Naive B cell (primary cell): ENCODE measurements at regions not wholly inside any gene's neighbourhood (a gene's known extent, or its start where the extent isn't known, plus 50 kb on each side); places are given as distances from the start of the nearest gene placed in this dataset.
"Not testable (repeated sequence)": the region's sequence is repeated elsewhere in the genome, so short reads cannot be mapped to it uniquely, and the experiment has no call there.

Experiments
- ATAC-seq, 2 donors: fragments of 150-1000 bp; cut with Tn5 transposase; 2 replicates each; pipeline ENCODE4 v1.10.0; 2021; ENCODE audit warnings: low read depth in 2 of 2, mild to moderate bottlenecking in 2 of 2, moderate library complexity in 2 of 2
- DNase-seq: peaks from one replicate; pipeline ENCODE4 v3.0.0; 2022
- H3K27ac Mint-ChIP-seq, 6 donors: one replicate each; pipeline ENCODE4 v1.8.0; 2020 to 2022; ENCODE audit warnings: mild to moderate bottlenecking in 6 of 6, mixed read lengths in 6 of 6, moderate library complexity in 5 of 6, inconsistent platforms in 2 of 6
- H3K27me3 Mint-ChIP-seq, 3 donors: one replicate each; pipeline ENCODE4 v1.8.0; 2021 to 2022; ENCODE audit warnings: mixed read lengths in 3 of 3, mild to moderate bottlenecking in 1 of 3
- H3K36me3 Mint-ChIP-seq, 2 donors: one replicate each; pipeline ENCODE4 v1.8.0; 2020 to 2022; ENCODE audit warnings: mixed read lengths in 2 of 2, inconsistent platforms in 1 of 2, mild to moderate bottlenecking in 1 of 2
- H3K4me1 Mint-ChIP-seq, 3 donors: one replicate each; pipeline ENCODE4 v1.8.0; 2020 to 2022; ENCODE audit warnings: mixed read lengths in 3 of 3, inconsistent platforms in 1 of 3, mild to moderate bottlenecking in 1 of 3, moderate library complexity in 1 of 3
- H3K4me3 Mint-ChIP-seq, 8 donors: one replicate each; pipeline ENCODE4 v1.8.0; 2020 to 2022; ENCODE audit warnings: mild to moderate bottlenecking in 8 of 8, mixed read lengths in 8 of 8, moderate library complexity in 8 of 8, inconsistent platforms in 2 of 8
- H3K9me3 Mint-ChIP-seq, 7 donors: one replicate each; pipeline ENCODE4 v1.8.0; 2020 to 2022; ENCODE audit warnings: mixed read lengths in 7 of 7, mild to moderate bottlenecking in 5 of 7, inconsistent platforms in 2 of 7, moderate library complexity in 1 of 7

DNA sequence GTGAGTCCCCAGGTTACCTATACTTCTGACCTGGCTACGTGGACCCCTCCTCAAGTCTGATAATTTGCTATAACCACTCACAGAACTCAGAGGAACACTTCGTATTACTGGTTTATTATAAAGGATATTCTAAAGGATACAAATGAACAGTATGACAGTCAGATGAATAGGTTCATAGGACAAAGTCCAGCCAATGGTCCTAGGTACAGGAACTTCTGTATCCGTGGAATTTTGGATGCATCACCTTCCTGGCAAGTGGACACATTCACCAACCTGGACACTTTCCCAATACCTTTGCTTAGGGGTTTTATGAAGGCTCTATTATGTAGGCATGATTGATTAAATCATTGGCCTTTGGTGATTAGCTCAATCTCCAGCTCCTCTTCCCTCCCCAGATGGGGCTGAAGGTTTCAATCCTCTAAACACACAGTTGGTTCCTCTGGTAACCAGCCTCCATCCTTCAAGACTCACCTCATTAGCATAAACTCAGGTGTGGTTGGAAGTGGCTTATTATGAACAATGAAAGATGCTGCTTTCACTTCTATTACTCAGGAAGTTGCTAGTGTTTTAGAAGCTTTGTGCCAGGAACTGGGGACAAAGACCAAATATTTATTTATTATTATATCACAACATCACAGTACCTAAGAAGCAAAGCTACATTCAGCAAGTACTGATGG is 149.6 kb upstream of the ELL2 start:
- no peaks in the 10 kb centered on the region for H3K36me3 Mint-ChIP-seq
- peaks cover 0 to 3% (median 0%) of the 10 kb centered on the region in 7 donors for H3K9me3 Mint-ChIP-seq
- no peaks in the 10 kb centered on the region for H3K4me1 Mint-ChIP-seq
- no peak overlapping the region for H3K4me3 Mint-ChIP-seq
- ATAC-seq (no peak), DNase-seq (no peak)
- H3K27me3 Mint-ChIP-seq = no peaks in the 10 kb centered on the region
- H3K27ac Mint-ChIP-seq = no peak overlapping the region

DNA sequence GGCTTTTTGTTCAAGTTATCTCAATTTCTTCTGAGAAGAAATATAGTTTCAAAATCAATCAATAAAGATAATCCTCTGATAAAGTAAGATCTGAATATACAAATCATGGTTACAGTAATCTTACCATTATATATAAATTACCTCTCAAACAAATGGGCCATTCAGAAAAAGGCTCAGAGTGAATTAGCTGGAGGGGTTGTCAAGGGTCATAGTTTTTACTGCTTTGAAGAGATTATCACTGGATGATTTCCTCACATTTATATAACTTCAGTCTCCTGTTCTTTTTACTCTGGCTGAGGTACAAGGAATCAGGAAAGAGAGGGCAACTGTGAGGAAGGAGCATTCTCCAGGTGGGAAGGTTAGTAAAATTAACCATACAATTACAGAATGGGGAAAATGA is 148.6 kb upstream of the ELL2 start:
- H3K4me1 Mint-ChIP-seq = no peaks in the 10 kb centered on the region
- peaks cover 0 to 9% (median 0%) of the 10 kb centered on the region in 7 donors for H3K9me3 Mint-ChIP-seq
- no peak overlapping the region for H3K4me3 Mint-ChIP-seq
- H3K27me3 Mint-ChIP-seq = no peaks in the 10 kb centered on the region
- no peak overlapping the region for H3K27ac Mint-ChIP-seq
- DNase-seq (no peak), ATAC-seq (no peak)
- no peaks in the 10 kb centered on the region for H3K36me3 Mint-ChIP-seq

DNA sequence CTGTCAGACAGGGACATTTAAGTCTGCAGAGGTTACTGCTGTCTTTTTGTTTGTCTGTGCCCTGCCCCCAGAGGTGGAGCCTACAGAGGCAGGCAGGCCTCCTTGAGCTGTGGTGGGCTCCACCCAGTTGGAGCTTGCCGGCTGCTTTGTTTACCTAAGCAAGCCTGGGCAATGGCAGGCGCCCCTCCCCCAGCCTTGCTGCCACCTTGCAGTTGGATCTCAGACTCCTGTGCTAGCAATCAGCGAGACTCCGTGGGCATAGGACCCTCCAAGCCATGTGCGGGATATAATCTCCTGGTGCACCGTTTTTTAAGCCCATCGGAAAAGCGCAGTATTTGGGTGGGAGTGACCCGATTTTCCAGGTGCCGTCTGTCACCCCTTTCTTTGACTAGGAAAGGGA is 147.0 kb upstream of the ELL2 start:
- not testable (repeated sequence) for H3K27me3 Mint-ChIP-seq, DNase-seq, H3K4me1 Mint-ChIP-seq, ATAC-seq, H3K36me3 Mint-ChIP-seq, H3K27ac Mint-ChIP-seq, H3K4me3 Mint-ChIP-seq
- H3K9me3 Mint-ChIP-seq = peaks cover 0 to 13% (median 0%) of the 10 kb centered on the region in 7 donors

DNA sequence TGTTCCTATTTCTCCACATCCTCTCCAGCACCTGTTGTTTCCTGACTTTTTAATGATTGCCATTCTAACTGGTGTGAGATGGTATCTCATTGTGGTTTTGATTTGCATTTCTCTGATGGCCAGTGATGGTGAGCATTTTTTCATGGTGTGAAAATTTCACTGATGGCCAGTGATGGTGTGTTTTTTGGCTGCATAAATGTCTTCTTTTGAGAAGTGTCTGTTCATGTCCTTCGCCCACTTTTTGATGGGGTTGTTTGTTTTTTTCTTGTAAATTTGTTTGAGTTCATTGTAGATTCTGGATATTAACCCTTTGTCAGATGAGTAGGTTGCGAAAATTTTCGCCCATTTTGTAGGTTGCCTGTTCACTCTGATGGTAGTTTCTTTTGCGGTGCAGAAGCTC is 142.2 kb upstream of the ELL2 start:
- peaks cover 0 to 12% (median 9%) of the 10 kb centered on the region in 7 donors for H3K9me3 Mint-ChIP-seq
- H3K27me3 Mint-ChIP-seq = peaks cover 0 to 18% (median 0%) of the 10 kb centered on the region in 3 donors
- H3K4me3 Mint-ChIP-seq, H3K4me1 Mint-ChIP-seq, H3K36me3 Mint-ChIP-seq, ATAC-seq, DNase-seq, H3K27ac Mint-ChIP-seq: not testable (repeated sequence)

DNA sequence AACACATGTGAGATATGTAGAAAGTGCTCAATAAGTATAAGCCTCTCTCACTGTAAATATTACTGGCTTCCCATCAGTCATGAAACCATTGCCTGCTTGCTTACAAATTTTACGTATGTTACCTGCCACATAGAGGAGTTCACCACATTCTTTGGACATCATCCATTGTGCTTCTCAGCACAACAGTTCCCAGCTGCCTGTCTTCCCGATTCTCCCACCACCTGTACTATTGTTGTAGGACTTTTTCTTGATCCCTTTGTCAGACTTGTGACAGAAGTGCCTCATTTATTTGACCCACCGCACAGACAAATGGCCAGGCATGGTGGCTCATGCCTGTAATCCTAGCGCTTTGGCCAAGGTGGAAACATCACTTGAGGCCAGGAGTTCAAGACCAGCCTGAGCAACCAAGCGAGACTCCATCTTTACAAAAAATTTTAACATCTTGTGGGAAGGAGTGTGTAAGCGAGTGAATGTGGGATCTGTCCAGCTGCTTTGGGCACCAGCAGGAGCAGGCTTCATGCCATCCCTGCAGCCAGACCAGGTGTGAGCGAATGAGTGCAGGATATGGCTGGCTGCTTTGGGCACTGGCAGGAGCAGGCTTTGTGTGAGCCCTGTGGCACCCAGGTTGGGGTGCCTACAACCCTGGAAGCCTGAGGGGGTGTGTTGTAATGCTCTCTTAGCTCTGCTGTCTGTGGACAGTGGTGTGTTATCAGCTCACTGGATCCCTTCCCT is 139.9 kb upstream of the ELL2 start:
- no peak for ATAC-seq

DNA sequence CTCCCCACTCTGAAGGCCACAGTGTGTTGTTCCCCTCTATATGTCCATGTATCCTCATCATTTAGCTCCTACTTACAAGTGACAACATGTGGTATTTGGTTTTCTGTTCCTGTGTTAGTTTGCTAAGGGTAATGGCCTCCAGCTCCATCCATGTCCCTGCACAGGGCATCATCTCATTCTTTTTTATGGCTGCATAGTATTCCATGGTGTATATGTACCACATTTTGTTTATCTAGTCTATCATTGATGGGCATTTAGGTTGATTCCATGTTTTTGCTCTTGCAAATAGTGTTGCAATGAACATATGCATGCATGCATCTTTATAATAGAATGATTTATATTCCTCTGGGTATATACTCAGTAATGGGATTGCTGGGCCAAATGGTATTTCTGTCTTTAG is 135.8 kb upstream of the ELL2 start:
- H3K27ac Mint-ChIP-seq, H3K4me3 Mint-ChIP-seq, H3K4me1 Mint-ChIP-seq, DNase-seq, H3K36me3 Mint-ChIP-seq, ATAC-seq: not testable (repeated sequence)
- Mint-ChIP-seq H3K9me3 (peaks cover 0 to 19% (median 5%) of the 10 kb centered on the region in 7 donors), H3K27me3 (peaks cover 0 to 20% (median 0%) of the 10 kb centered on the region in 3 donors)

More for the DNA sequence above, 139.9 kb upstream of the ELL2 start:
- no peak overlapping the region for H3K27ac Mint-ChIP-seq
- no peaks in the 10 kb centered on the region for H3K36me3 Mint-ChIP-seq
- H3K27me3 Mint-ChIP-seq = peaks cover 0 to 22% (median 0%) of the 10 kb centered on the region in 3 donors
- DNase-seq = no peak
- no peak overlapping the region for H3K4me3 Mint-ChIP-seq
- peaks cover 0 to 22% (median 11%) of the 10 kb centered on the region in 7 donors for H3K9me3 Mint-ChIP-seq
- H3K4me1 Mint-ChIP-seq = no peaks in the 10 kb centered on the region

DNA sequence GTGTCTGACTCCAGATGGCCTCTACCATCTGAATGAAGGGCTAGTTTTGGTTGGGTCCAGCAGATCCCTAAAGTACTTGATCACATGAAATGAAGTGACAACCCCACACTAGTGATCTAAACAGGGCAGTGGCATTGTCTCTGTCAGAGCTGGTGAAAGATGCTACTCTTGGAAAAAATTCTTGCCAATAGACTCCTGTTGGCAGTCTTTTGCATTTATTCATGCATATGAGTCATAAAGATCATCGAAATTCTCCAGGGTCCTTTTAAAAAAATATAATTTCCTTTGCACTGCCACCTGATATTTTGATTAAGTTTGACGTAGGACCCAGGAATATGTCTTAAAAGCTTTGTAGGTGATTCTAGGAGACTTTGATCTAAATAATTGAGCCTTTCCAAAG is 135.1 kb upstream of the ELL2 start:
- ATAC-seq = no peak
- Mint-ChIP-seq H3K36me3 (no peaks in the 10 kb centered on the region), H3K9me3 (peaks cover 0 to 14% (median 5%) of the 10 kb centered on the region in 7 donors), H3K4me1 (no peaks in the 10 kb centered on the region), H3K27me3 (peaks cover 0 to 12% (median 0%) of the 10 kb centered on the region in 3 donors), H3K4me3 (no peak overlapping the region), H3K27ac (no peak overlapping the region)
- no peak for DNase-seq

DNA sequence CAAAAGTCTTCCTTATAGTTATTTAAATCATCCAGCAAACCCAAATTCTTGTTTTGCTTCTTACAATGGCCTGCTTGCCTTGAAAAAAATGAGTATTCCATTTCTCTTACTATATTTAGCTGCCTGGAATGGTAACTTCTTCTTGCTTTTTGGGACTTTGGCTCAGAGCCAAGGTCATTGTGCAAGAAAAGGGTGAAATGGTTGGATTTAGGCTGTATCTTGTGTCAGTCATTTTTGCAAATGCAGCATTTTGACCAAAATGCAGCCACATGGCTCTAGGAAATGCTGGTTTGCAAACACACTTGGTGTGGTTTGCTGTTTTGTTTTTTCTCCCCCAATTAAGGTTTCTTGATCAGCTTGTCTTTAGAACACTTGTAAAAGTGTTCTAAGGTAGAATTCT is 133.3 kb upstream of the ELL2 start:
- Mint-ChIP-seq H3K36me3 (no peaks in the 10 kb centered on the region), H3K4me3 (no peak overlapping the region), H3K27ac (no peak overlapping the region), H3K9me3 (peaks cover 0 to 11% (median 5%) of the 10 kb centered on the region in 7 donors), H3K27me3 (peaks cover 0 to 9% (median 0%) of the 10 kb centered on the region in 3 donors), H3K4me1 (peaks cover 4 to 7% (median 5%) of the 10 kb centered on the region in 3 donors)
- ATAC-seq (no peak), DNase-seq (no peak)

DNA sequence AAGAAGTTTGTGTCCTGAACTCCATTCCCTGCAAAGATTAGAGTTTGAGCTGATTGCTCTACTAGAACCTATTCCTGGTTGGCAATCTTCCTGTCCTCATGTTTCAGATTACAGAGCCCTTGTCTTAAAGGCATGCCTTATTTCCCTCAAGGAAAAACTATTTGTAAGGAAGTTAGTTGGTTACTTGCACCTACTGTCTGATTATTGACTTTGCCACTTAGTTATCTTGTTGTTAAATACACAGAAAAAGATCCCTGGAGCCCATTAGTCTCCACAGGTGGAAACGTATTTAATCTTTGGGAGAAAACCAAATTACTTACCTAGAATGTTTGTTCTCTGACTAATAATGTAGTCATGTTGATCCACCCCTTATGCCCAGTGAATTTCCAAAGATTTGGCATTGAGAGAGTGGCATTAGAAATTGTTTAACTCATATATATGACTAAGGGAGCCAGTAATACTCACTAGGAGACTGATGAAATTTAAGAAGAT is 132.3 kb upstream of the ELL2 start:
- Mint-ChIP-seq H3K36me3 (no peaks in the 10 kb centered on the region), H3K4me1 (peaks cover 4 to 7% (median 5%) of the 10 kb centered on the region in 3 donors), H3K27ac (no peak overlapping the region), H3K9me3 (peaks cover 0 to 11% (median 3%) of the 10 kb centered on the region in 7 donors), H3K27me3 (peaks cover 0 to 6% (median 0%) of the 10 kb centered on the region in 3 donors), H3K4me3 (no peak overlapping the region)
- DNase-seq (no peak), ATAC-seq (no peak)

DNA sequence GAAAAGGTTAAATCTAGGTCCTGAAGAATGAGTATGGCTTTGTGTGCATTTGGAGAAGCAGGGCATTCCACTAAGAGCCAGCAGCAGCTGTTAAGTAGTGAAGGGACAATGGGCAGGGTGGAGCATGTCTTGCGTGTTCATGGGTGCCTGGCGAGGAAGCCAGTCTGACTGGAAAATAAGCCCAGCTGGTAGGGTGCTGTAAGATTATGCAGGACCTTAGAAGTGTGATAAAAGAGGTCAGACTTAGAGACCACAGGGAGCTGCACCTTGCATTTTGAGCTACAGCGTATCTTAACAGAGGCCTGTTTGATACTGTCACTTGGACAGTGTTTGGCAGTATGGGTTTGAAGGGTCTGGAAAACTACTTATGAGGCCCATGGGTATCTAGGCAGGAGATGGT is 131.7 kb upstream of the ELL2 start:
- Mint-ChIP-seq H3K4me3 (no peak overlapping the region), H3K4me1 (peaks cover 4 to 7% (median 5%) of the 10 kb centered on the region in 3 donors), H3K27me3 (peaks cover 0 to under 1% (median 0%) of the 10 kb centered on the region in 3 donors), H3K9me3 (peaks cover 0 to 11% (median 3%) of the 10 kb centered on the region in 7 donors), H3K36me3 (no peaks in the 10 kb centered on the region), H3K27ac (no peak overlapping the region)
- no peak for DNase-seq
- ATAC-seq = no peak

DNA sequence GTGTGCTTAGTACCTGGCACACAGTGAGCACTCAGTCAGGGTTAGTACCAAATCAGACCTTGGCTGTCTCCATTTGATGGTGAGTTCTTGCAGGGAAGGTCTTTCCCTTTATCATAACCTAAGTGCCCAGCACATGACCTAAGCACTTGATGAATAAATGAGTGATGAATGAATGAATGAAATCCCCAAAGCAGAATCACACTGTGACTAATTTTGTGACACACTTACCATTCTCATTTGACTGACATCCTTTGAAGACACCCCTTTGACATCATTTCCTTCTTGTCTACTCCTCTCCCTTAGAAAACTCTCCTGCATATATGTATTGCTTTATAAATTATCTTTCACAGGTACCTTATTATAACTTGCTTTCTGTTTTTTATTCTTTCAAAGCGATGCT is 130.2 kb upstream of the ELL2 start:
- ATAC-seq (no peak), DNase-seq (no peak)
- Mint-ChIP-seq H3K27me3 (no peaks in the 10 kb centered on the region), H3K9me3 (no peaks in the 10 kb centered on the region), H3K4me1 (peaks cover 4 to 7% (median 5%) of the 10 kb centered on the region in 3 donors), H3K36me3 (no peaks in the 10 kb centered on the region), H3K4me3 (no peak overlapping the region), H3K27ac (no peak overlapping the region)

DNA sequence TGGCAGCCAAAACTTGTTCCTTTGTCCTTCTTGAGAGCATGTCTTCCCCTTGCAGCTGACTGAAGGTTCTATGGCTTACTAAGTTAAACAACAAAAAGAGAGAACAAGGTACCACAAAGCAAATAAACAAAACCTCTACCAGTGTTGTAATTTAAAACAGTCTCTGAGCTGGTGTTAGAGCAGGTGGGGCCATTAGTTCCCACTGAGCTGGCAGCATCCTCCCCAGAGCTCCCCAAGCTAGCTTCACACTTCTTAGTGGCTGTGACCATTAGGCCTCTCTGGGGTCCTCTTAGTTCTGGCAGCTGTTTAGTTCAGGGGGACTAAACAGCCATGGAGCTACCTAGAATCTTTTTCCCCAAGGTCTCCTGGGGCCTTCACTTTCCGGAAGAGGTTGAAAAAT is 128.6 kb upstream of the ELL2 start:
- DNase-seq (no peak), ATAC-seq (no peak)
- peaks cover 4 to 7% (median 5%) of the 10 kb centered on the region in 3 donors for H3K4me1 Mint-ChIP-seq
- H3K36me3 Mint-ChIP-seq = no peaks in the 10 kb centered on the region
- no peaks in the 10 kb centered on the region for H3K9me3 Mint-ChIP-seq
- H3K4me3 Mint-ChIP-seq = no peak overlapping the region
- no peaks in the 10 kb centered on the region for H3K27me3 Mint-ChIP-seq
- H3K27ac Mint-ChIP-seq = peak overlapping the region in 1 of 6 donors; percentile 27

DNA sequence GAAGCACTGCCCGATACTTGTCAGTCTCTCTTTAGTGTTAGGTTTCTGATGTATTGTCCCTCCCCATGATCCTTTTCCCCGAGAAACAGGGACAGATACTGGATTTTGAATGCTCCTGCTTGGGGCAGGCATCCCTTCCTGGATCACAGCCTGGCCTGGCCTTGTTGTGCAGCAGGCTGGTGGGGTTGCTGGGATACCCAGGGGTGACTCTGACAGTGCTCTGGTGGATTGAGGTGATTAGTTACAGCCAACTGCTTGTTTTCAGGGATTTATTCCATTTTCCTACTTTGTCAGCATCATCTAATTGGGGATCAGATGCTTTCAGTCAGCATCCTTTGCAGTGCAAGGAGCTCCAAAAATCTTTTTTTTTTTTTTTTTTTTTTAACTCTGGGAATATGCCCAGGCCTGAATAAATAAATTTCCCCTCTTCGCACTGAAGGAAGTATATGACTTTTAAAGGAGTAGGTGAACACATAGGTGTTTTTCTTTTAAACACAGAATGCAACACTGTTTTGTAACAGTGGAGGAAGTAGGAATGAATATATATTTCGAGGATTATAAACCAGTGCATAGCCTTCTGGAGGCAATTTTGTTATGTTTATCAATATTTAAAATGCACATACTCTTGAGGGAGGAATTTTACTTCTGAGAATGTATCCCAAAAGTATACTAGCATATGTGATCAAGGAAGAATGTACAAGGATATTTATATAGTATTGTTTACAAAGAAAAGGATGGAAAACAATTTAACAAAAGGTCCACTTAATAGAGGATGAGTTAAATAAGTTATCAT is 127.3 kb upstream of the ELL2 start:
- no peak for ATAC-seq
- Mint-ChIP-seq H3K9me3 (no peaks in the 10 kb centered on the region), H3K4me3 (no peak overlapping the region), H3K36me3 (no peaks in the 10 kb centered on the region), H3K27me3 (peaks cover 0 to 8% (median 6%) of the 10 kb centered on the region in 3 donors), H3K27ac (no peak overlapping the region), H3K4me1 (peaks cover 4 to 7% (median 5%) of the 10 kb centered on the region in 3 donors)
- DNase-seq = no peak
